Psoas muscle (tissue), 7 donors: ENCODE measurements at regions not wholly inside any gene's neighbourhood (a gene's known extent, or its start where the extent isn't known, plus 50 kb on each side); places are given as distances from the start of the nearest gene placed in this dataset.

ENCODE experiments used
- ATAC-seq, 4 donors: fragments of 200-7000 bp; cut with Tn5 transposase; one replicate each; pipeline ENCODE4 v1.9.1; 2020; ENCODE audit warnings: moderate library complexity in 3 of 4, mild to moderate bottlenecking in 2 of 4
- DNase-seq, 2 donors: peaks; one replicate each; pipeline ENCODE4 v3.0.0-alpha.2; 2020
- H3K27ac ChIP-seq: fragments of 200-600 bp; one replicate; pipeline ENCODE4 v1.8.0; 2022
- H3K27me3 ChIP-seq, 3 donors: fragments of 200-600 bp in 1 of 3; one replicate each; pipeline versions ENCODE4 v1.6.1 to v1.8.0; 2013 to 2022; ENCODE audit warnings: low read length in 2 of 3, mild to moderate bottlenecking in 2 of 3, moderate library complexity in 1 of 3; ENCODE audit not compliant: insufficient read depth in 3 of 3
- H3K36me3 ChIP-seq, 2 donors: fragments of 200-600 bp in 1 of 2; one replicate each; pipeline versions ENCODE4 v1.6.1 to v1.8.0; 2013 to 2022; ENCODE audit warnings: low read depth in 1 of 2, mild to moderate bottlenecking in 1 of 2, moderate library complexity in 1 of 2; ENCODE audit not compliant: insufficient read depth in 1 of 2
- H3K4me1 ChIP-seq: fragments of 200-600 bp; one replicate; pipeline ENCODE4 v1.8.0; 2022
- H3K4me3 ChIP-seq: fragments of 200-600 bp; one replicate; pipeline ENCODE4 v1.8.0; 2022; ENCODE audit warnings: mild to moderate bottlenecking
- H3K9me3 ChIP-seq: fragments of 200-600 bp; one replicate; pipeline ENCODE4 v1.8.0; 2022
- CTCF ChIP-seq: fragments of 200-600 bp; IDR thresholded peaks from one replicate; pipeline ENCODE4 v1.8.0; 2022; ENCODE audit warnings: antibody characterized with exemption
- WGBS, 3 donors: extraction: QIAGEN DNeasy Blood & Tissue Kit; methylation state at CpG; one replicate each; pipeline versions ENCODE4 v1.1.6 to v1.1.7; 2013; 5-methylcytosine and 5-hydroxymethylcytosine counted together
- intact Hi-C, 2 donors: fragments of 100-400 bp; cut with DNase I; formaldehyde crosslinking; loops; one replicate each; pipeline versions ENCODE4 v1.11.0 to v1.14.2; 2022
- donor health status: healthy with polysubstance abuse.
- donor health status: DM: no; HTN: no; CAD: no; lungs with moderate emphysema.
- donor health status: Bipolar disorder and iron deficiency.
- donor health status: healthy.
- donor health status: DM: yes; HTN: yes; CAD: no.
- donor health status: DM: no; HTN: no; CAD: no.
- donor health status: DM: yes; HTN: yes; CAD: no.

GRCh38 chr15:47364230-47365141 lies 352.8 kb upstream of the SEMA6D start:
- intact Hi-C loops = no loop called here
- DNase-seq (no peak), ATAC-seq (no peak)
- H3K27ac ChIP-seq = no peak overlapping the region
- no peak overlapping the region for H3K4me3 ChIP-seq
- no peaks in the 10 kb centered on the region for H3K27me3 ChIP-seq
- H3K9me3 ChIP-seq = no peaks in the 10 kb centered on the region
- no peak for TF ChIP-seq CTCF
- 62 to 69% (median 64%) methylated on average over 9 of the region's 9 CpGs for WGBS, 3 donors
- no peaks in the 10 kb centered on the region for H3K36me3 ChIP-seq
- no peaks in the 10 kb centered on the region for H3K4me1 ChIP-seq

- no peak for TF ChIP-seq CTCF
- intact Hi-C loops = no loop called here
- H3K4me3 ChIP-seq = no peak overlapping the region
- H3K27ac ChIP-seq = no peak overlapping the region
- no peak for DNase-seq
- ATAC-seq = peak; percentile 71 to 97 (median 96)
- H3K27me3 ChIP-seq = no peaks in the 10 kb centered on the region
- H3K4me1 ChIP-seq = no peaks in the 10 kb centered on the region
- WGBS, 3 donors = 38 to 72% (median 57%) methylated on average over 2 of the region's 2 CpGs
- no peaks in the 10 kb centered on the region for H3K9me3 ChIP-seq
- no peaks in the 10 kb centered on the region for H3K36me3 ChIP-seq
Observed at GRCh38 chr15:47366884-47367283, 350.4 kb upstream of the SEMA6D start.

GRCh38 chr15:47367726-47368390 lies 349.4 kb upstream of the SEMA6D start:
- intact Hi-C loops = no loop called here
- no peak for TF ChIP-seq CTCF
- Histone ChIP-seq H3K27me3 (no peaks in the 10 kb centered on the region), H3K9me3 (no peaks in the 10 kb centered on the region), H3K27ac (no peak overlapping the region), H3K4me3 (no peak overlapping the region), H3K36me3 (no peaks in the 10 kb centered on the region), H3K4me1 (no peaks in the 10 kb centered on the region)
- 50 to 65% (median 51%) methylated on average over 3 of the region's 3 CpGs for WGBS, 3 donors
- DNase-seq (no peak), ATAC-seq (peak in 3 of 4 donors; percentile 55 to 77 (median 56))

GRCh38 chr15:47371939-47372338 lies 345.4 kb upstream of the SEMA6D start:
- Histone ChIP-seq H3K4me1 (no peaks in the 10 kb centered on the region), H3K36me3 (no peaks in the 10 kb centered on the region), H3K27me3 (no peaks in the 10 kb centered on the region), H3K9me3 (no peaks in the 10 kb centered on the region), H3K4me3 (no peak overlapping the region), H3K27ac (no peak overlapping the region)
- ATAC-seq (no peak), DNase-seq (no peak)
- TF ChIP-seq CTCF = no peak
- intact Hi-C loops = no loop called here
- WGBS, 3 donors = 81 to 88% (median 84%) methylated on average over 2 of the region's 2 CpGs
